GM04504 (cell line): ENCODE measurements at regions not wholly inside any gene's neighbourhood (a gene's known extent, or its start where the extent isn't known, plus 50 kb on each side); places are given as distances from the start of the nearest gene placed in this dataset.
"Not testable (repeated sequence)": the region's sequence is repeated elsewhere in the genome, so short reads cannot be mapped to it uniquely, and the experiment has no call there.

Experiments
- DNase-seq: peaks from one replicate; pipeline ENCODE4 v3.0.0-alpha.2; 2012; ENCODE audit warnings: low read depth

DNA sequence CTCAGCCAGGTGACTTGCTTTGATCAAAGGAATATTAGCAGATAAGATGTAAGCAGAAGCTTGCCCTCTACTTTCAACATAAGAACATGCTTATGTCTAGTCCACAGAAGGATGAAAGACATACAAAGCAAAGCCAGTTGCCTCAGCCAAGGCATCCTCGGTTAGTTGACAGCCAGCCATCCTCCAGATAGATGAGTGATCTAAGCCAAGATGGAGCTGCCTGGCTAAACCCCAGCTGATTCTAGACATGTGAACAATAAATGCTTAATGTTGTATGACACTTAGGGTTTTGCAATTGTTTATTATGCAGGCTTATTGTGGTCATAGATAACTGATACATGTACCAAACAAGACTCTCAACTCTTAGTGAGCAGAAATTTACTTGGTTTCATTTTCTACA, 157.6 kb upstream of the TMTC2 start:
- no peak for DNase-seq

DNA sequence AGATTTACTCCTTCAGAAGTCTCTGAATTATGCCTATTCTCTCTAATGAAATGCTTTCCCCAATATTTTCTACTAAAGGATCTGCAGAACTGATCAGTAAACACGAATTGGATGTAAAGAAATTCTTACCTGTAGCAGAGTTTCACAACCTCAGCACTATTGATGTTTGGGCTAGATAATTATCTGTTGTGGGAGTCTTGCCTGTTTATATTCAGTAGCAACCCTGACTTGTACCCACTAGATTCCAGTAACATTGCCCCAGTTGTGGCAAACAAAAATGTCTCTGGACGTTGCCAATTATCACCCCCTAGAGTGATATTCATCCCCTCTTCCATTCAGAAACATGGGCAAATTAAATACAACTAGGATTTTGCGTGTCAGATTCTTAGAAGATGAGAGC, 156.8 kb upstream of the TMTC2 start:
- no peak for DNase-seq

DNA sequence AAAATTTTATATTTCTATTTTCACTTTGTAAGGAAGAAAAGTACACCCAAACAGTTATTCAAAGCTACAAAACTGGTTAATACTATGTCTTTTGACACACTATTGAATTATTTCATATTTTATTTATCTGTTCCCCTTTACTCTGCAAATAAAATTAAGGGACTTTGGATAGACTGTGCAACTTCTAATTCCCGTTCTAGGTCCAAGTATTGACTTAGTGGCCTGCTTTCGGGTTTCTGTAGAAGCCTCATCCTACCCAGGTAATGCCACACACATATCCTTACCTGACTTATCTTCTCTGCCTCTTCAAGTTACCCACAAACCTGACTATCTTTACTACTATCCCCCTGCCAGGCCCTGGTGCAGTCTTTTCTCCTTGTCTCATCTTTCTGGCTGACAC, 156.3 kb upstream of the TMTC2 start:
- no peak for DNase-seq

DNA sequence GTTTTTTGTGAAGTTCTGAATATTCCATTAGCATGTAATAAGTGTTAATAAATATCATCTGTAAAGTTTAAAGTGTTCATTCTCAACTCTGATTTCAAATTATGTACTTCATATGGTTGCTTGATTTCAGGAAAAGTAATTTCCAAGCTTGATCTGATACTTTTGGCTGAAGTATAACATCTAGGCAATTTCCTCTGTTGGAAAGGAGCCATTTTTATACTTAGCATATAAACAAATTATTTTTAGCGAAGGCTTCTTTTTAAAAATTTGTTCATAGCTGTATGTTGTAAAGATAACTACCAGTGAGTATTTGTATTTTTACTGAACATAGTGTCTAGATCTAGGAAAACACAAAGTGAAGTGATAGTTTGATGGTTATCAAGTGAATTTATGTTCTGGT, 153.4 kb upstream of the TMTC2 start:
- no peak for DNase-seq

DNA sequence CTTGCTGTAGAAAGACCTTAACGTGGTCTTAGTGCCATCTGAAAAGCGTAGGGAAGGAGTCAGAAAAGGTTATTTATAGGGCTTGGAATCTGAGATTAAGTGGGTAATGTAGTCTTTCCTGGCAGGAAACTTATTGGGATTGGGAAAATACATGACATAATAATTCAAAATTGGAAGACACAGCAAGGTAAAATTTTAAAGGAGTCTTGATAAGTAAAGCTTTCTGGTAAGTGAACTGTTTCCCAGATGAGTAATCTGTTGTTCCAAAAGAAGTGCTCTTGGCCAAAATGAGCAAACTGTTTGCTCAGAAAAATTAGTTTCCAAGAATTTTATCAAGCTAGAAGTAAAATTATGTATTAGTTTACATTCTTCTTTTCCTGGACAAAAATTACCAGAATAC, 149.3 kb upstream of the TMTC2 start:
- DNase-seq = no peak

DNA sequence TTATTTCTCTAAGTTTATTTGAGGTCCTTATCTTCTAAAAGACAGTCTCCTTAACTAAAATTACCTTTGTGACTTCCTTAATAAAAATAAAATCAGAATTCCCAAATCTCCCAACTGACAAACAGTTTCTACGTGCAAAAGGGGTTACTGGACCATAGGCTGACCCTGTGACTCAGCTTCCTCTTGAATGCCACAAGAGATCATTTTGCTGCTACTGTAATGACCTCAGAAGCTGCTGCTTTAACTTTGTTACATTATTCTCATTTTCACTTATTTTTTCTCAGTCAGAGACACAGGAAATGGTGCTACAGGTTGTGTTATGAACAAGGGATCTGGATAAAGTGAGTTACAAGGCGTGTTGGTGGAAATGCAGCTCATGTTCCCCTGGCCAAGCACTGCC, 132.2 kb upstream of the TMTC2 start:
- DNase-seq = no peak

DNA sequence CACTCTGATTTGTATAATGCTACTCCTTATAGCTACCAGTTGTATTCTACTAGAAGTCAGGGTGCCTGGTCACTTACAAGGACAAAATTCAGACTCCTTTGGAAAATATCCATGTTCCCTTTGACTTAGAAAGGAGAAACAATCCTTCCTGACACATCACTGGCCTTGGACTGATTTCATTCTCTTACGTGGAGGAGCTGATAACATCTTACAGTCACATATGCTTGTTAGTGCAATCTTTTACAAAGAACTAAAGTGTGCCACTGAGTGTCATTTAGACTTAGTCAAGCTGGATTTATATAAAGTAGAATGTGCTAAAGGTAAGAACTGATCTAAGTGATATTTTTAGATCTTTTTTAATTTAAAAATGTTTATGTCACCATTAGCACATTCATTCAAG, 131.0 kb upstream of the TMTC2 start:
- DNase-seq = no peak

DNA sequence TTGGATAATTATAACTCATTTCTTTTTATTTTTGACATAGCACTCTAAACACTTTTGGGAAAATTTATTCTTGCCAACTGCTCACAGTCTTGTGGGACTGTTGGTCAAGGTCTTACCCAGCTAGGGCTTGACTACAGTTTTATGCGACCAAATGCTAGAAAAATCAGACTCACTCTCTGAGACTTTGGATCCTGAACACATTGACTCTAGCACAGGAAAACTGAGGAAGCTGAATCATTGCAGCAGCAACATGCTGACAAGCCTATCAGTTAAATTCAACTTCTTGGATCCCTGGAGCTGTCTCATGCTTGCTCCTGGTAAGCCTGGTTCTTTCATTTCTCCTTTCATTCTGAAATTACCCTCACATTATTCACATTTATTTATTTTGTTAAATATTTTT, 120.7 kb upstream of the TMTC2 start:
- no peak for DNase-seq

DNA sequence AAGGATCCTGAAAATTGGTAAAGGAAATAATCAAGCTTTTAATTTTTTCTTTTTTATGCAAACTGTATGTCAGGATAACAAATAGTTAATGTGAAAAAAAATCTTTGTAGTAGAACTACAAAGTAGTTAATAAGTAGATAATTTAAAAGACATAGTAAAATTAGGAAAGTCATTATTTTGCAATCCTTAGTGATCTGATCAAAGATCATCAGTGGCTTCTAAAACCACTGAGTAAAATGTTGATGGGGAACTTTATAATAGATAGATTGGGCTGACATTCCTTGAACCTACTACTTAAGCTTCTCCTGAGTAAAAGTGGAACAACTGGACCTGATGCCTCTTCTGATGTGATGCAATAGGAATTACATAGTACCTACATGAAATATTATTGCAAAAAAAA, 119.0 kb upstream of the TMTC2 start:
- no peak for DNase-seq

DNA sequence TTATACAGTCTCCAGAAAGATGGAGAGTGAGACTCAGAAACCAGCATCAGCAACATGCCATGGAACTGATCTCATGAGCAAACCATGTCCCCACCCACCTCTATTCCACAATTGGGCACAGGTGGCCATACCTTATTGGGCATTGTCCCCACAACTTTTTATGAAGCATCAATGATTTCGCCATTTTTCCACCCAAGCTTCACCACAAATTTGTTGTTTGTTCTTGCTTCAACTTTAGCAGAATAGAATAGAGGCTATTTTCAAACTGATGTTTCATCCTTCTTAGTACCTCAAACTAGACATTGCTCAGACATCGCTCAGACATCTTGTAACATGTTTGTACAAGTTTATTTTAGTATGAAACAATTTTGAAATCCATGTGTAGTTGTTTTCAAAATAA, 112.5 kb upstream of the TMTC2 start:
- no peak for DNase-seq

DNA sequence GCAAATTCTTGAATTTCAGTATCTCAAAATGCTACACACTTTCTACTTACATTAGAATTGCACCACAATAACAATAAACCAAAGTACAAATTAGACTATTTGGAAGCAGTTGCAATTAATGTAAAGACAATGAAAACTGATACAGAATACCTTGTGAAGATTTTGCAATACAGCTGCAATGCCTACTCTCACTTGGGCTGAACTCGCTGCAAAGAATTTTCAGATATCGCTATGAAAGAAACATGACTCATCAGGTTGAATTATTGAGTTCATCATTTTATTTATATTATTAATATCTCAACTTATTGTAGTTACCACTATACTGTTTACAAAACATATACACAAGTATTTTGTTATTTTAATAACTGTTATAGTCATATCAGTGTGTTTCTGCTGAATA, 108.0 kb upstream of the TMTC2 start:
- DNase-seq = no peak

DNA sequence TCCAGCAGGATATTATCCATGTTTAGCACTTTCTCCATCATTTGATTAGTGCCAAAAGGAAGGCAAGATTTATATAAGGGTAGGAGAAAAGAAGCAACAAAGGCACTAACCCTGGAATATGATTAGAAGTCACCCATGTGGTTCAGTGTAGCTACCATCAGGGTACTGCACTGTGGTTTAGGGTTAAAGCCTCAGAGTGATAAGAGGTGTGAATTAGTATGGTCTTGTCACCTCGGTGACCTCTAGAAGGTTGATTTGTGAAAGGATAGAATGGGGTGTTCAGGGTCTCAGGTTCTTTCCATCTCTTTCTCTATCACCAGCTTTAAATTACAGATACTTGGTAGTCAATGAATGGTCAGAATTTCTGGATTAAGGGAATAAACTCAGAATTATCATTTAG, 103.0 kb upstream of the TMTC2 start:
- DNase-seq = no peak

DNA sequence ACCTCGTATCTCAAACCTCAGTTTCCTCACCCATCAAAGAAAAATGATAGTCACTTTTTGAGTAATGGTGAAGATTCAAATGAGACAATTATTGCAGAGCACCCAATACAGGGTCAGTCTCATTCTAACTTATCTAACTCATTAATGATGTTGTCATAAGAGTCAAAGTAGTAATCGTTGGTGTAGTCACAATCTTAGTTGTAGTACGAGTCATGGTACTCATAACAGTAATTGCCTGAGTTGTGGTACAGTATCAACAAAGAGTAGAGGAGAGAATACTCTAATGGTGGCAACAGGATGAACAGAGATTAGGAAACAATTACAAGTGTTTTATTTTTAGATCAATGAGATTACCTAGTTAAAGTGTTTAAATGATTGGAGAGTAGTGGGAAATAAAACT, 93.6 kb upstream of the TMTC2 start:
- DNase-seq = no peak

DNA sequence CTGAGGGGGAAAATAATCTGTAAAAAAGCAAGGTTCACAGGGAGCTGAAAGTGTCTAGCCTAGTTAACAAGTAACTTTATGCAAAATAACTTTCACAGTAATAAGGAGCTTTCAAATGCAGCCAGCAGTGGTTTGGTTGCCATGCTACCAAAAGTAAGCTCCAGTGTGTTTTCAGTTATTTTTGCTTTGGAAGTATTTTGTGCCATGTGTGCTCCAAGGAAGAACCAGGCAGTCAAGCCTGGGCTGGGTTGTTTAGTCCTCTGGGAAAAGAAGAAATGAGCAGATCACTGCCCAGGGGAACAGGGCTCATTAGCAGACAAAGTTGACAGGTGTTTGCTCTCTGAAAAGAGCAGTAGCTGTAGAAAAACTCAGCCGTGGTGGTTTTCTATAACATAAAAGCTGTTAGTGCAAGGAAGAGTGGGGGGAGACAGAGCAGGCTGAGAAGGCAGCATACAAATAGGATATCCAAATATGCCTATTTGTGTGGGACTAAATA, 92.8 kb upstream of the TMTC2 start:
- DNase-seq = no peak

DNA sequence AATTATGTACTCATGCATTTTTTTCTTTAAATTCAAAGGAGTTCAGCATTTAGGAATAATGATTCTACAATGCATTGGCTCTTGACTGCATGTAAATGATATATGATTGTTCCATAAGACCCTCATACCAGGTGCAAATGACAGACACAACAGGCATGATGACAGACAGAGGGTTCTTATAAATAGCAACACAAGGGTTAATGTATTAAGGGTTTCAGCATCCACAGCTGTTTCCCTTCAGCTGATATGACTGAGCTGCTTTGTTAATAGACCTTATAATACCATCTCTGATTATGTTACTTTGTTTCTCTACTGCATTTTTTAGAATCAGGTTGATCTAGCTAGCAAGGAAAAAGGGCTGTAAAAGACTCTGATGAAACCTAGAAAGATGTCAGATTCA, 90.8 kb upstream of the TMTC2 start:
- no peak for DNase-seq

DNA sequence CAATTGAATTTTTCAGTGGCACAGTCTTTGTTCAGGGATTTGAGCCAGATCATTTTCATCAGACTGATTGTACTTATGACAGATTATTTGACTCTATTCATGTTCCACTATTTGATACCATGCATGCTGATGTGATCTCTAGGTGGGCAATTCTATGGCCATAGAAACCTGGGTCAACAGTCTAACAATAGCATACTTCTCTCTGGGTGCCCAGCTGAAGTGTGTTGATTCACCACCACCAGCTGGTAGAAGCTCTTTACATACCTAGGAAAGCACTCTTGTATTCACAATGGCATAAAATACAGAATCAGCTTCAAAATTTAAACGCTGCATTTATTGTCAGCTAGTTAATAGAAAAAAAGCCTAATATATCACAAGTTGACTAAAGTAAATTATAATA, 90.2 kb upstream of the TMTC2 start:
- DNase-seq = no peak

DNA sequence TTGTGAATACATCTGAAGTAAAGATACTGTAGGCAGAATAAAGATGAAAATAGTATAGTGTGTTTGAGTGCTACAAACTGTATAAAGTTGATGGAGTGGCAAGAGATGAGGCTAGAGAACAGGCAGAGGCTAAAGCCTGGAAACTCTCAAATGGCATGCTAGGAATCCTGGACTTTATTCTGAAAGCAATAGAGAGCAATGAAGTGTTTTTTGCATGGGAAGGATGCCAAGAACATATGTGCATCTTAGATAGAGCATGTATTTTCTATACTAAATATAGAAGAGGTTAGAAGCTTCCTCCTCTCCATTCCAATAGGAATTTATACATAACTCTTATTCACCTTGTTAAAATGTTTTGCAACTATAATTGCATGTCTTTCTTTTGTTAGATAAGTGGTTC, 86.3 kb upstream of the TMTC2 start:
- DNase-seq = no peak

DNA sequence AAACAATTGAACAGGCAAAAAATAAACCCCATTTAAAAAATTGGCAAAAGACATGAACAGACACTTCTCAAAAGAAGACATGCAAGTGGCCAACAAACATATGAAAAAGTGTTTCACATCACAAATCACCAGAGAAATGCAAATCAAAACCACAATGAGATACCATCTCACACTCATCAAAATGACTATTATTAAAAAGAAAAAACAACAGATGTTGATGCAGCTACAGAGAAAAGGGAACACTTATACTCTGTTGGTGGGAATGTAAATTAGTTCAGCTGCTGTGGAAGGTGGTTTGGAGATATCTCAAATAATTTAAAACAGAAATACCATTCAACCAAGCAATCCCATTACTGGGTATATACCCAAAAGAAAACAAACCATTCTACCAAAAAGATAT, 83.1 kb upstream of the TMTC2 start:
- DNase-seq = not testable (repeated sequence)

DNA sequence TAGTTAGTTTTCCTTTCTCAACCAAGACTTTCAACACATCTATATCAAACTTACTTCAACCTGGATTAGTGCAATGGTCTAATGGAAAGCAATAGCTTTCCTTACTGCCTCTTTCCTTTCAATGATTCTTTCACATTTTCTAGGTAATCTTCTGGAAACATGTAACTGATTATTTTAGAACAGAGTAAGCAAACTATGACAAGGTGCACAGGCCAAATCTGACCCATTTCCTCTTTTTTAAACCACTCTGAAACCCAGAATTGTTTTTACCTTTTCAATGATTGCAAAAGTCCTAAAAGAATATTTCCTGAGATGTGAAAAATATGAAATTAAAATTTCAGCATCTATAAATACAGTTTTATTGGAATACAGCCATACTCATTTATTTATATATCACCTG, 81.6 kb upstream of the TMTC2 start:
- no peak for DNase-seq

DNA sequence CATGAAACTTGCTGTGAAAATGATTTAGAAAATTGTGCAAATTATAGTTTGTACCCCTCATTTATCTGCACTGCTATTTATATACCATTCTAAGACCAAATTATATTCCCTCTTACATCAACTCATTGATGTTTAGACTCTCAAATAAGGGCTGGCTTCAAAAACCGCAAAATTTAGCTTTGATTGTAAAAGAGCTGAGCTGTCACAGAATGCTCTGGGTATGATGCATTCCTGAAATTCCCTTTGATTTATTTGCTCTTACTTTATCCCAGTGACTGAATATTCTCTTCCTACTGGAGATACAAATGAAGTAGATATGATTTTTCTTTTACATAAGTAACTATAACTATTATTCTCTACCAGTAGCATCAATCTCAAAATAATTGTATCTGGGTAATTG, 78.0 kb upstream of the TMTC2 start:
- DNase-seq = peak; percentile 16

DNA sequence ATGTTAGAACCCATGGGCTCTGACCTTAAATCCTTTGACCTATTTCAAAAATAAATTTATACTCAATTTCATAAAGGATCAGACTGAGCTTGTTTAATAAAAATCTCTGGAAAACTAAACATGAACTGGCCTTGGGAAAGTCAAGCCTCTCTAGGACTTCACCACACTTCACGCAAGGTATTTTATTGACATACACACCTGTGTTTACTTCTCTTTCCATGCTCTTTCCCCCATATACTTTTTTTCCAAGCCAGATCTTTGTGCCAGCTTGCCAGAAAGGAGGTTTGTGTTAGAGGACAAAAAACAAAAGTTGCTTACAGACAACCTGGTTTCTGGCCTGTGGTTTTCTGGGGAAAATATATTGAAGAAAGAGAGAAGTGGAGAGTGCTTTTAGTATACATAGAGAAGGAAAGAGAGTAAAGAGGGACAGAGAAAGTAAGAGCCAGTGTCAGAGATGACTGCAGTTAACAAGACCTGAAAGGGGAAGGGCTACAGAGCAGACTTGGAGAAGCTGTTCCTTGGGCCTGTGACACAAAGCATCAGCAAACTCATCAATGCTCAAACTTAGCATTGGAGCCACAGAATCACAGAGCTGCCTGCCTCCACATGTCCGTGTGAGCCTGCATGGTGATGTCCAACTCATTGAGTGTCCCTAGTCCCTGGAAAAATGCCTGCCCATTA, 77.3 kb upstream of the TMTC2 start:
- no peak for DNase-seq

DNA sequence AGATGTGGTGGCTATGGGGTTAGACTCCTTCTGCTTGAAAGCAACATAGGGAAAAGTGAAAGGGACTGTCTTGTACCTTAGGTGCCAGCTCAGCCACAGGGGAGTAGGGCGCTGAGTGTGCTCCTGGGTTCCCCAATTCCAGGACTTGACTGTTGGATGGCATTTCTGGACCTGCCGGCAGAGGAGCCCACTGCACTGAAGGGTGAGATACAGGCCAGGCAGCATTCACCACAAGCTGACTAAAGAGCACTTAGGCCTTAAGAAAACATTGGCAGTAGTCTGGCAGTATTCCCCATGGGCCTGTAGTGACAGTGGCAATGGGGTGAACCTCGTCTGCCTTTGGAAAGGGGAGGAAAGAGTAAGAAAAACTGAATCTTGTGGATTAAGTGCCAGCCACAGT, 67.1 kb upstream of the TMTC2 start:
- no peak for DNase-seq

DNA sequence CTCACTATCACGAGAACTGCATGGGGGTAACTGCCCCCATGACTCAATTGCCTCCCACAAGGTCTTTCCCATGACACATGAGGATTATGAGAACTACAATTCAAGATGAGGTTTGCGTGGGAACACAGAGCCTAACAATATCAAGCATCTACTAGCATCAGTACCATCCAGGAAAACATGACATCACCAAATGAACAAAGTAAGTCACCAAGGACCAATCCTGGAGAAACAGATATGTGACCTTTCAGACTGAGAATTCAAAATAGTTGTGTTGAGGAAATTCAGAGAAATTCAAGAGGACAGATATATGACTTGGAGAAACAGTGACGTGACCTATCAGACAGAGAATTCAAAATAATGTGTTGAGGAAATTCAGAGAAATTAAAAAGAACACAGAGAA, 65.8 kb upstream of the TMTC2 start:
- no peak for DNase-seq

DNA sequence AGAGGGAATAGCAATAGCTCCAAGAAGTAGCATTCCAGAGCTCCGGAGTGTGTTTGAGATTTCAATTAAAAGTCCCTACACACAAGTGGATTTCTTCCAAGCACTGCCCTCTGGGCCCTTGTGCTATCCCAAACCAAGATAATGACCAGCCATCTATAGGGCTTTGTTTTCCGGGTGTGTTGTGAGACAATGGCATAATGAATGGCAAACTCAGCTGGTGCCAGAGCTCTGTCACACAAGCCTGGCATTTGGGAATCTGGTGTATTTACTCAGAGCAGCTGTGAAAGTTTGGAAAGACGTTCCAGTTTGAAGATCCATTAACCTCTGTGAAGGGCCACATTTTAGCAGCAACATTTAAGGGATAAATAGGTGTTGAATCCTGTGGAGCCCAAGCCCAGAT, 61.2 kb upstream of the TMTC2 start:
- no peak for DNase-seq

DNA sequence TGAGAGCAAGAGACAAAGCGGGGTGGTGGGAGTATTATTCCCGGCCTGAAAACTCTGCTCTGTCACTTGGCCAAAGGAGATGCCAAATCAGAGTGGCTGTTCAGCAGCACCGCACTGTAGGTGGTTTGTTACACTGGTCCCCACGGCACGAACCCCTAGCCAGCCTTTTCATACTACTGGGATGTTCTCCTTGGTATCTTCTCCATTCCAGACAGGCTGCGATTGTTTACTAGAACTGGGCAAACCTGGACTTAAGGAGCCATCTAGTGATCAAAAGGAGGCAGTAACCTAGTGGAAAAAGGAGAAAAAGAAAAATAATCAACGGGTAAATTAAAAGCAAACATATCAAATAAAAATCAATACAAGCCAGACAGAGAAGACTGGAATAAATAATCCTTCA, 58.9 kb upstream of the TMTC2 start:
- DNase-seq = peak; percentile 18
